ENCODE measurements at regions not wholly inside any gene's neighbourhood (a gene's known extent, or its start where the extent isn't known, plus 50 kb on each side); places are given as distances from the start of the nearest gene placed in this dataset.

- no peak for DNase-seq (ENCODE audit: low read depth)
- TF ChIP-seq CTCF (conservative IDR thresholded peaks at IDR 0.05; ENCODE audit: low read depth, low read length), result no peak
- H3K4me3 ChIP-seq (ENCODE audit: low read length), result no peak overlapping the region
Observed at GRCh38 chr2:126990605-126991532, 92.2 kb downstream of the TEX51 start.

- DNase-seq (ENCODE audit: low read depth), result no peak
- H3K4me3 ChIP-seq (ENCODE audit: low read length), result no peak overlapping the region
- no peak for TF ChIP-seq CTCF (conservative IDR thresholded peaks at IDR 0.05; ENCODE audit: low read depth, low read length)
Observed at GRCh38 chr2:126994340-126994777, 95.7 kb downstream of the TEX51 start.

- DNase-seq (ENCODE audit: low read depth), result no peak
- TF ChIP-seq CTCF (conservative IDR thresholded peaks at IDR 0.05; ENCODE audit: low read depth, low read length), result no peak
- no peak overlapping the region for H3K4me3 ChIP-seq (ENCODE audit: low read length)
Observed at GRCh38 chr2:126995621-126996377, 97.1 kb downstream of the TEX51 start.

- H3K4me3 ChIP-seq (ENCODE audit: low read length), result no peak overlapping the region
- no peak for TF ChIP-seq CTCF (conservative IDR thresholded peaks at IDR 0.05; ENCODE audit: low read depth, low read length)
- DNase-seq (ENCODE audit: low read depth), result no peak
Observed at GRCh38 chr2:126996378-126996699, 97.6 kb downstream of the TEX51 start.
